Right renal cortex interstitium (tissue), 3 donors: ENCODE measurements at regions not wholly inside any gene's neighbourhood (a gene's known extent, or its start where the extent isn't known, plus 50 kb on each side); places are given as distances from the start of the nearest gene placed in this dataset.

Experiments
- DNase-seq, 3 donors: peaks; one replicate each; pipeline ENCODE4 v3.0.0-alpha.2; 2013; ENCODE audit warnings: low read depth in 3 of 3, low spot score in 2 of 3

DNA sequence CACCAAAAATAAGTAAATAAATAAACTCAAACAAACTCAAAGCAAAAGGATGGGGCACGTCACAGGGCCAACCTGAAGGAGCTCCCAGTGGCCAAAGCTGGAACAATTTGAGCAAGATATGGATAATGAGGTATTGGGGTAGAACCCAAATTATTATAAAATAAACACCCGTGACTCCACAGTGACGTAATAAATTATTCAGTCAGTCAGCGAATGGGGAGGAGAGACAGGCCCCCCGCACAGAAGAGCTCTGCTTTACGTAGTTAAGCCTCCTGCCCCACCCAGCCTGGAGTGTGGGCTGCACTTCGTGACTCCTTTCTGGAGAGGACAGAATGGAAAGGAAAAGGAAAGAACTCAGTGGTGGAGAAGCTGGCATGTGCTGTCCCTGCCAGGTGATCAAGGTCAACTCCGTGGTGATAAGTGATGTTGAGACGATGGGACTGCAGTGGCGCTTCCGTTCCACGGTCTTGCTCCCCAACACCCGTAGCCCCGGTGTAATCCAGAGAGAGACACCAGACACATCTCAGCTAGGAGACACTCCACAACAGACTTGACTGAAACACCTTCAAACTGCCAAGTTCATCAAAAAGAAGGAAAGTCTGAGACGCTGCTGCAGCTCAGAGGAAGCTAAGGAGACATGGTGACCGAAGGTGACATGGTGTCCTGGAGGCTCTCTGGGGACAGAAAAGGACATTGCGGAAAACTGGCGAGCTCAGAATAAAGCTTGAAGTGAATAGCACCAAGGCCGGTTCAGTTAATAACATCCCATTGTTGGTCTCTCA is 83.3 kb upstream of the COL5A1 start:
- no peak for DNase-seq

- no peak for DNase-seq
These were observed 82.6 kb upstream of the COL5A1 start for GRCh38 chr9:134559013-134559412.

DNA sequence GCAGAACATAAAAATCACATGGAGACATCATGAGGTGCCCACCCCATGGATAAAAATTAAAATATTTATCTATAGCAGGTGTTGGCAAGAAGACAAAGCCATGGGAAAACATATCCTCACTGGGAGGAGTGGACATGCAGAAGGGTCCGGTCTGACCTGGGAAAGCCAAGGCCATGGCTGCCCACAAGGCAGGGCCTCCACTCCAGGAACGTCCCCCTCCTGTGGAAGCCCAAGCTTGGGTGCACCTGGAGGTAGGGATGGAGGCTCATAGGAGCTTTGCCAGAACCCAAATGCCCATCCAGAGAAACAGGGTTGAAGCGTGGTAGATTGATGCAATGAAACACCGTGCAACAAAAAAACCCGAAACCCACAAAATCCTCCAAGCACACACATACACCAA is 81.4 kb upstream of the COL5A1 start:
- no peak for DNase-seq

DNA sequence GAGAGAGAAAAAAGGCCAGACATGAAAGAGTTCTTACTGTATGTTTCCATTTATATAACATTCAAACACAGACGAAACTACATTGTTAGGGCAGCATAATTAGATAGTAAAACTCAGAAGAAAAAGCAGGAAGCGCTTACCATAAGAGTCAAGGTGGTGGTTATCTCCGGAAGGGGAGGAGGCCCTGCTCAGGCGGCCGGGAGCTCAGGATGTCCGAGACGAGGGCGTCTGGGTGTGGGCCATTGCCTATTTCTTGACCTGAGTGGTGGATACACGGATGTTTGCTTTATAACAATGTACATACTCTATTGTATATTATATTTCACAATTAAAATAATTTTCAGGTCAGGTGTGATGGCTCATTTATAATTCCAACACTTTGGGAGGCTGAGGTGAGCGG is 80.9 kb upstream of the COL5A1 start:
- DNase-seq = no peak

DNA sequence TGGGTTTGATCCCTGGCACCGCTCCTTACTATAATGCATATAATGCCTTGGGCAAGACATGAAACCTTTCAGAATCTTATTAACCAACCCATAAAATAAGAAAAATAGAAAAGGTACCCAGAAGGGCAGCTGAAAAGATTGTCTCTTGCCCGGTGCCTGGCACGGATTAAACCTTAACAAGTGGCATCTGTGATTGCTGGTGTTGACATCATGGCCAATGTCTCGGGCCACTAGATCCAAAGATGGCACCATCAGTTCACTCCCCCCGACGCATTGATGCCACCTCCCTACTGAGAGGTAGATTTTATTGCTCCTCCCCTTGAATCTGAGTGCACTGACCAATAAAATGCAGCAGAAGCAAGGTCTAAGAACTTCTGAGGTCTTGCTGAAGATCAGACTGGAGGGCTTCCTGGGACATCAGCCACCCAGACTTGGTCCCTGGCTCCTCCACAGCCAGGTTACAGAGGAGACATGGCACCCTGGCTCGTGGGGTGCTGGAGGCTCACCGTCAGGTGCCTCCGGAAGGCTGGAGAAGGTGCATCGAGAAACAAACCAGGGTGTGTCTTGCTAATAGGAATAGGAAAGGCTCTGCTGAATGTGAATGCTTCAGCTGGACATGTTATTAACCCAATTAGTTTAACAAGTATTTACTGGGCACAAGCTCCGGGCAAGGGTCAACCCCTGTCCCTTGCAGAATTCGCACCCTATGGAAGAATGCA is 80.0 kb upstream of the COL5A1 start:
- no peak for DNase-seq

DNA sequence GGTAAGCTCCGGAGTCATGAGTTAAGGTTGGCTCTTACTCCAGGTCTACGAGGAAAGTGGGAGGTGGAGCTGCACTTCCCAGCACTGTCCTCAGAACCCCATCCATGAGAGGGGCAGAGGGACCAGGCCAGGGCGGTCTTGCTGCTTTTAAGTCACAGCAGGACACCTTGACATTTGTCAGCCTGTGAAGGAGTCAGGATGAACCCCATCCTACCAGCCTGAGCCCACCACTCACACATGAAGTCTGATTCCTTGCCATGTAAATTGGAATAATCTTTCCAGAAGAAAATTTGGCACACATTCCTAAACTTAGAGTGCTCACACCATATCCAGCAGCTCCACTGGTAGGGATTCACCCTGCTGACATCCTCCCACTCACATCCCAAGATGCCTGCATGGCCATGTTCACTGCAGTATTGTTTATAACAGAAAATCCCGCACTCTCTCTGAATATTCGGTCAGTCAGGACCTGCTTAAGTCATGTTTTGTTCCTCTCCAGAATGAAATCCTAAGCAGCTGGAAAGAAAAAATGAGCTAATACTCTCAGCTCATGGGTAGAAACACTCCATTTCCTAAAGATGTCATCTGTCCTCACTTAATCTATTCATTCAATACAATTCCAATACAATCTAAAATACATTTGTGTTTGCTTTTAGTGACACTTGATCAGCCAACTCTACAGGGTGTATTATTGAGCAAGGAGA is 79.3 kb upstream of the COL5A1 start:
- DNase-seq = no peak

DNA sequence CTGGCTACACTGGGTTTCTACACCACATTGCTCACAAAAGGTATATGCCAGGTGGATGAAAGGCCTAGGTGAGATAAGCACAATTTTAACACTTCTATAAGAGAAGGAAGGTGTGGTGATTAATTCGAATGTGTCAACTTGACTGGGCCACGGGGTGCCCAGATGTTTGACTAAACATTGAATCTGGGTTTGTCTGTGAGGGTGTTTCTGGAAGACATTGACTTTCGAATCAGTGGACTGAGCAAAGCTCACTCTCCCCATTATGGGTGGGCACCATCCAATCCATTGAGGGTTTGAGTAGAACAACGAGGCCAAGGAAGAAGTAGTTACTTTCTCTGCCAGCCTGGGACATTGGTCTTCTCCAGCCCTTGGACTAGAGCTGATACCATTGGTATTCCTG is 78.2 kb upstream of the COL5A1 start:
- no peak for DNase-seq

GRCh38 chr9:134564431-134565170 is 77.0 kb upstream of the COL5A1 start:
- no peak for DNase-seq

DNA sequence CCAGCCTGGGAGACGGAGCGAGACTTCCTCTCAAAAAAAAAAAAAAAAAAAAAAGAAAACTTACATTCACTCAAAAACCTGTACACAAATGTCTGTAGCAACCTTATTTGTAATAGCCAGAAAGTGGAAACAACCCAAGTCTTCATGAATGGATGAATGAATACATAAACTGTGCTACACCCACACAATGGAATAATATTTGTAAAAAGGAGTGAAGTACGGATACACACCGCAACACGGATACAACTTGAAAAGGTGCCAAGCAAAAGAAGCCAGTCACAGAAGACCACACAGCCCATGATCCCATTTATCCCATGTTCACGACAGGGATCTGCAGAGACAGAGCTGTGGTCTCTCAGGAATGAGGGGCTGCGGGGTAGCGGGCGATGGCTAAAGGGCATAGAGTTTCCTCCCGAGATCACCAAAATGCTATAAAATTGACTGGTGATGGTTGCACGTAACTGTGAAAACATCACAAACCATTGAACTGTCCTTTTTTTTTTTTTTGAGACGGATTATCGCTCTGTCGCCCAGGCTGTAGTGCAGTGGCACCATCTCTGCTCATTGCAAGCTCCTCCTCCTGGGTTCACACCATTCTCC is 76.2 kb upstream of the COL5A1 start:
- no peak for DNase-seq

GRCh38 chr9:134566196-134566847 is 75.3 kb upstream of the COL5A1 start:
- no peak for DNase-seq

GRCh38 chr9:134566936-134567335 is 74.7 kb upstream of the COL5A1 start:
- no peak for DNase-seq

GRCh38 chr9:134568116-134568515 is 73.5 kb upstream of the COL5A1 start:
- DNase-seq = no peak

DNA sequence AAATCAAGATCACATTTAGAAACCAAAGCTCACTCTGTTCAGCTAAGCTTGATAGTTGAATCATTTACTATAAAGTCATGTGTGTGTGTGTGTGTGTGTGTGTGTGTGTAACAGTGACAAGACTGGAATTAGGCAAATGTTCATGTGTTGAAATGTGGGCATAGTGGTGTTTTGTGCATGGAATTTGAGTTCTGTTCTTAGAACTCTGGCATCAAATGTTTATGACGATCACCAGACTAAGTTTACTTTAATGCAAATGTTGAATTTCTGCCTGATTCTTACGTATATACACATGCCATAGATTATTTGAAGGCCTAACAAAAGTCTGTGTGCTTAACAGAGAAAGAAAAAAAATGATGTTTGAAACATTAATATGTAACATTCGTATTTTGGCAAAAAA is 72.8 kb upstream of the COL5A1 start:
- no peak for DNase-seq

DNA sequence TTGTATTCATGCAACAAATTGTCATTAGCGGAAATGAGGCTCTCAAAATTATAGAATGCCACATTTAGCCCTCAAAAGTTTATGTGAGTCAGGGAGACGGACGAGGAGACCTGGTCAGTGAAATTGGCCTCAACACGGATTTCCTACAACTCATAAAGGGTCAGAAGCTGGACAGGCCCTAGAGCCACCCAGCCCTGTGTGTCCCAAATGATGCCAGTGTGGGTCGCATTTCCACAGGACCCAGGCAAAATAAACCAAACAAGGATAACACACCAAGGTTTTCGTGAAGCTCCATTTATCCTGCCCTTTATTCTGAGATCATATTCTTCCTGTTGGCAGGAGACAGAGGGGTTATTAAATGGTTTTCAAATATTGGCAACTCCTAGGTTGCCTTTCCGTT is 72.0 kb upstream of the COL5A1 start:
- DNase-seq = no peak

DNA sequence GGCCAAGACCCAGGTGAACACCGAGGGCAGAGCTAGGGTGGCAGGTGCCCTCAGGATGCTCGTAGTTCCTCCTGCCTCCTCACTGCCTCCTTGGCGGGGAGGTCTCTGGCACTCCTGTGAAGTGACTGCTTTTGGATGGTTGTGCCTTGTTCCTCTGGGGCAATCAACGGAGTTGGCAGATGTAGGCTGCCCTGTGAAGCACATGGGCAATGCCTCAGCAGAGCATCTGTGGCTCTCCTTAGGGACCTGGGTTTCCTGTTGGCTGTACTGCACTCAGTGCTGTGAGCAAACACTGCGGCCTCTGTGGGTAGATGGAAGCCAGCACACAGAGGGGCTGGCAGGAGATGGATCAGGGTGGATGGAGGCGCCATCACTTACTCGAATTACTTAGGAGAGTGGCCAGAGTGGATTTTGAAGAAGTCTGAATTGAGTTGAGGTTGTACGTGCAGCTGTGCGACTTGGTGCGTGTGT is 71.4 kb upstream of the COL5A1 start:
- DNase-seq = no peak

DNA sequence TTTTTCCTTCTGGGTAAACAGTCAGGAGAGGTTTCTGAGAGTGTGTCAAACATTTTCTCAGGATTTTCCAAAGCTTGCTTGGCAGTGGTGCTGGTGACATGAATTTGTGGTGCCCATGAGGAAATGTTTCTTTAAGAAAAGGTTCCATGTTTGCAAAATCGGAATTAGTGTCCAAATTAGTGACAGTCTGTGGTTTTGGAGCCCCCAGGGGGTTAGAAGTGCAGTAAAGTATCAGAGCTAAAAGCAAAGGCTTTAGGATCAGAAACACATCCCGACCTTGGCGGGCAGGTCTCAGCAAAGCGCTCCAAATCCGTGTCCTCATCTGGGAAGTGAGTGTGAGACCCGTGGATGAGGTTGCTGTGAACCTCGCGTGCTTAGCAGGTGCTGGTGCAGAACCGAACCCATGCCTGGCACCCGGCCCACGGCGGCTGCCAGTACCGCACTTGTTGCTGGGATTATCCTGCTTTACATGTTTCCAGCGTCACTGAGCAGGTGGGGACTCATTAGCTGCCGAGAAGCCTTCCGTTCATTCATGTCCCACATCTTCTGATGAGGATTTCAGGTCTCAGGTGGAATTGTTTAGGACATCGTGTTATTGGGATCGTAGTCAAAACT is 70.8 kb upstream of the COL5A1 start:
- DNase-seq = no peak

DNA sequence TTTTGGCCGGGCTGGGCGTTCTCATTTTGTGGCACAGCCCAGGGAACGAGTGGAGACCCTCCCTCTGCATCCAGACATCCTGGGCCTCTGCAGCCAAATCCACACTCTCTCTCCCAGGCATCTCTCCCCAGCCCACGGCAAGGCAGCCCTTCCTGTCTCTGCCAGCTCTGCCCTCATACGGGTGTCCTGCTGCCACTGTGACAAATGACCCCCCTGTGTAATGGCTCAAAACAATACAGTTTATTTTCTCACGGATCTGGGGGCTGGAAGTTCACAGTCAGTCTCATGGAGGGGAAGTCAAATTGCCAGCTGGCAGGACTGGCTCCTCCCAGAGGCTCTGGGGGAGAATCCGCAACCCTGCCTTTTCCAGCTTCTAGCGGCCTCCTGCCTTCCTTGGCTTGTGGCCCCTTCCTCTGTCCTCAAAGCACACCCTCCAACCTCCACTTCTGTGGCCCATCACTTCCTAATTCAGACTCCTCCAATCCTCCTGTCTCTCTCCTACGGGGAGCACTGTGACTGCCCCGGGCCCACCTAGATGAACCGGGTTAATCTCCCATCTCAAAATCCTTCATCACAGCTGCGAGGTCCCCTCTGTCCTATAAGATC is 70.2 kb upstream of the COL5A1 start:
- DNase-seq = no peak

DNA sequence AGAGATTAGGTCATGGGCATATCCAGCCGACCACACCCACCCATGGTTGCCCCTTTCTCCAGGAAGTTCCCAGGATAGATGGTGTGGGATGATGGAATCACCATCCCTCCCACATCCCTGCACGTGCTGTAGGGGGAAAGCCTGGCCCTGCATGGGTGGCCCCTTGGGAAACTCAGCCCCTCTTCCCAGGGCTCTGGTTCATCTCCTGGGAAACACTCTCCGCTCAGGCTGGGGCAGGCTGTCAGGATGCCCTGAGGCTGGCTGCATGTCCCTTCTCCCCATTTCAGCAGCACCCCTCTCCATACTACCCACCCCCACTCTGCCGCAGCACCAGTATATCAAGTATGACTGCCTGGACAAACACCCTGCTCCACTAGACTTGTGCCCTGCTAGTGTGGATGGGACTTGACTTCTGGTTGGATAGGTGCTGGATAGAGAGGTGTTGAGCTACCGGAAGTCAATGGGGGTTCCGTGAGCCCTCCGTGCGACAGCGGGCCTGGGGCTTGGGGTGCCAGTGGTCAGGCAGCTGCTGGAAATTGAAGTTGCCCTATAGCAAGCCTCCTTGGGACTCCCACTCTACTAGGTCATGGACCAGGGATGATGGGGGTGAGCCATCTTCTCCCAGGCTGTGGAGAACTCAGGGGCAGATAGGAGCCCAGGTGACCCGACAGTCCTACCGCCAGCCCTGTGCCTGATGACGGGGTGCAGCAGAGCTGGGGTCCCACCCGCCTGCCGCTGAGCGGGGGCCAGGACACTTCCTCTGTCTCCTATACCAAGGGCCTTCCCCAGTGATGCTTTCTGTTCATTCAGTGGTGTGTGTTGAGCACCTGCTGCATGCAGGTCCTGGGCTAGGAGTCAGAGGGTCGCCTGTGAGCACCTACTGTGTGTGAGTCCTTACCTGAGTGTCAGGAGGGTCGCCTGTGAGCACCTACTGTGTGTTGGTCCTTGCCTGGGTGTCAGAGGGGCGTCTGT is 69.4 kb upstream of the COL5A1 start:
- DNase-seq = no peak
